Caco-2 (cell line): ENCODE measurements at regions not wholly inside any gene's neighbourhood (a gene's known extent, or its start where the extent isn't known, plus 50 kb on each side); places are given as distances from the start of the nearest gene placed in this dataset.

ENCODE experiments used
- BruUV-seq: library from RNA; stranded (reverse); fragments of 400-500 nt; replicated peaks from 2 replicates; lab custom pipeline; 2021; lab: Mats Ljungman, UMichigan
- CTCF ChIA-PET: fragments of 300-600 bp; sonication (Branson Sonifier 250); formaldehyde crosslinking; loops from one replicate; lab custom pipeline; 2022; ENCODE audit warnings: antibody characterized with exemption; lab: Charles Lee
- POLR2A ChIA-PET: fragments of 300-600 bp; sonication (Branson Sonifier 250); formaldehyde crosslinking; loops from one replicate; lab custom pipeline; 2022; ENCODE audit warnings: antibody characterized with exemption; lab: Charles Lee
- DNase-seq, 2 experiments: peaks; one replicate each; pipeline versions ENCODE4 v3.0.0 to v3.0.0-alpha.2; 2020 to 2022
- H3K27me3 ChIP-seq: replicated peaks from 2 replicates; pipeline ENCODE4 v1.6.0; 2011; ENCODE audit warnings: low read length; ENCODE audit not compliant: control insufficient read depth, insufficient read depth
- H3K36me3 ChIP-seq: 2 replicates; pipeline ENCODE4 v1.5.1; 2011; ENCODE audit warnings: low read length; ENCODE audit not compliant: control insufficient read depth, insufficient read depth
- H3K4me1 ChIP-seq: fragments of 250-450 bp; sonication (Bioruptor Pico); 2 replicates; pipeline ENCODE4 v1.5.1; 2020; ENCODE audit warnings: mild to moderate bottlenecking
- H3K4me3 ChIP-seq: 2 replicates; pipeline ENCODE4 v1.5.1; 2011; ENCODE audit warnings: low read depth, mild to moderate bottlenecking, control low read depth, low read length
- H3K9me3 ChIP-seq: fragments of 250-450 bp; sonication (Bioruptor Pico); 2 replicates; pipeline ENCODE4 v1.5.1; 2020; ENCODE audit warnings: mild to moderate bottlenecking, moderate library complexity
- H3K27ac Mint-ChIP-seq: one replicate; pipeline ENCODE4 v1.8.0; 2022; ENCODE audit warnings: mixed read lengths; ENCODE audit not compliant: unreplicated experiment
- H3K27me3 Mint-ChIP-seq: one replicate; pipeline ENCODE4 v1.8.0; 2022; ENCODE audit warnings: mixed read lengths; ENCODE audit not compliant: insufficient read depth, unreplicated experiment
- H3K36me3 Mint-ChIP-seq: one replicate; pipeline ENCODE4 v1.8.0; 2022; ENCODE audit warnings: mild to moderate bottlenecking, mixed read lengths; ENCODE audit not compliant: insufficient read depth, unreplicated experiment
- H3K4me1 Mint-ChIP-seq: one replicate; pipeline ENCODE4 v1.8.0; 2022; ENCODE audit warnings: low read depth, mixed read lengths; ENCODE audit not compliant: unreplicated experiment
- H3K4me3 Mint-ChIP-seq: one replicate; pipeline ENCODE4 v1.8.0; 2022; ENCODE audit warnings: mild to moderate bottlenecking, moderate library complexity, mixed read lengths; ENCODE audit not compliant: unreplicated experiment
- H3K9me3 Mint-ChIP-seq: one replicate; pipeline ENCODE4 v1.8.0; 2022; ENCODE audit warnings: mixed read lengths; ENCODE audit not compliant: unreplicated experiment
- intact Hi-C: fragments of 100-400 bp; cut with micrococcal nuclease; formaldehyde crosslinking; loops from one replicate; pipeline ENCODE4 v1.10.0; 2022; ENCODE audit not compliant: unreplicated experiment
- TF ChIP-seq, protein P1 (sequence below), 2 experiments: fragments of 200-600 bp in 1 of 2; IDR thresholded peaks; 1 replicate in 1 of 2; 2 replicates in 1 of 2; pipeline versions ENCODE4 v1.5.1 to v1.8.0; 2011 to 2022; ENCODE audit warnings: antibody characterized with exemption in 1 of 2, control low read depth in 1 of 2, inconsistent platforms in 1 of 2, low read depth in 1 of 2, low read length in 1 of 2, mild to moderate bottlenecking in 1 of 2, moderate library complexity in 1 of 2; ENCODE audit not compliant: insufficient read depth in 1 of 2, severe bottlenecking in 1 of 2, unreplicated experiment in 1 of 2

DNA sequence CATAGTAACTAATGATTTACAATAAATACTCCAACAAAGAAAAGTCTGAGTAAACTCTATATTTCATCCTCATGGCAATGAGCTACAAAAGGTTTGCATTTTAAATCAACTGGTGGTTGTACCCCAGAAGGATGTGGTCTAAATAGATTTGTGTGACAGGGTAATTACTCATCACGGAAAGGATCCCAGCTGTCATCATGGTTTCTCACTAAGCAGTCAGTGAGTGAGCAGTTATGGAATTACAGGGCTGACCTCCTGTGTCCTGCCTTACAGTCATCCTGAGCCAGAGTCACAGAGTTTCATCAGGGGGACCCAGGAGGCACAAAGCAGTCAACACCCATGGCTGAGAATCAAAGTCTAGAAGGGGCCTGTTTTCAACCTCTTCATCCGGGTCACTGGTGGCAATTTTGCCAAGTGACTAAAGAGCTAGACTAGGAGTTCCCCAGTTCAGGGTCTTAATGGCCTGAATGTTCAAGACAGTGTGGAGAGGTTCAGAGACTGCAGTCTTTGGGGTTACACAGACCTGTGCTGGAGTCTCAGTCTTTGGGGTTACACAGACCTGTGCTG, 210.7 kb upstream of the SLC24A2 start:
- no peaks in the 10 kb centered on the region for H3K36me3 Mint-ChIP-seq
- no peak for DNase-seq
- no peaks in the 10 kb centered on the region for H3K4me1 Mint-ChIP-seq
- TF ChIP-seq, protein P1, sequence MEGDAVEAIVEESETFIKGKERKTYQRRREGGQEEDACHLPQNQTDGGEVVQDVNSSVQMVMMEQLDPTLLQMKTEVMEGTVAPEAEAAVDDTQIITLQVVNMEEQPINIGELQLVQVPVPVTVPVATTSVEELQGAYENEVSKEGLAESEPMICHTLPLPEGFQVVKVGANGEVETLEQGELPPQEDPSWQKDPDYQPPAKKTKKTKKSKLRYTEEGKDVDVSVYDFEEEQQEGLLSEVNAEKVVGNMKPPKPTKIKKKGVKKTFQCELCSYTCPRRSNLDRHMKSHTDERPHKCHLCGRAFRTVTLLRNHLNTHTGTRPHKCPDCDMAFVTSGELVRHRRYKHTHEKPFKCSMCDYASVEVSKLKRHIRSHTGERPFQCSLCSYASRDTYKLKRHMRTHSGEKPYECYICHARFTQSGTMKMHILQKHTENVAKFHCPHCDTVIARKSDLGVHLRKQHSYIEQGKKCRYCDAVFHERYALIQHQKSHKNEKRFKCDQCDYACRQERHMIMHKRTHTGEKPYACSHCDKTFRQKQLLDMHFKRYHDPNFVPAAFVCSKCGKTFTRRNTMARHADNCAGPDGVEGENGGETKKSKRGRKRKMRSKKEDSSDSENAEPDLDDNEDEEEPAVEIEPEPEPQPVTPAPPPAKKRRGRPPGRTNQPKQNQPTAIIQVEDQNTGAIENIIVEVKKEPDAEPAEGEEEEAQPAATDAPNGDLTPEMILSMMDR (IDR thresholded peaks at IDR 0.05; ENCODE audit: insufficient read depth in 1 of 2, low read depth in 1 of 2, low read length in 1 of 2, severe bottlenecking in 1 of 2, unreplicated experiment in 1 of 2) = no peak
- CTCF ChIA-PET = no interaction called here
- H3K9me3 ChIP-seq = no peaks in the 10 kb centered on the region
- BruUV-seq = no TSS peak
- intact Hi-C loops = no loop called here
- H3K27me3 ChIP-seq = no peaks in the 10 kb centered on the region
- no peaks in the 10 kb centered on the region for H3K27me3 Mint-ChIP-seq
- H3K4me3 Mint-ChIP-seq = no peak overlapping the region
- no peaks in the 10 kb centered on the region for H3K36me3 ChIP-seq
- H3K9me3 Mint-ChIP-seq = no peaks in the 10 kb centered on the region
- no peaks in the 10 kb centered on the region for H3K4me1 ChIP-seq
- POLR2A ChIA-PET = no interaction called here
- no peak overlapping the region for H3K27ac Mint-ChIP-seq
- no peak overlapping the region for H3K4me3 ChIP-seq

DNA sequence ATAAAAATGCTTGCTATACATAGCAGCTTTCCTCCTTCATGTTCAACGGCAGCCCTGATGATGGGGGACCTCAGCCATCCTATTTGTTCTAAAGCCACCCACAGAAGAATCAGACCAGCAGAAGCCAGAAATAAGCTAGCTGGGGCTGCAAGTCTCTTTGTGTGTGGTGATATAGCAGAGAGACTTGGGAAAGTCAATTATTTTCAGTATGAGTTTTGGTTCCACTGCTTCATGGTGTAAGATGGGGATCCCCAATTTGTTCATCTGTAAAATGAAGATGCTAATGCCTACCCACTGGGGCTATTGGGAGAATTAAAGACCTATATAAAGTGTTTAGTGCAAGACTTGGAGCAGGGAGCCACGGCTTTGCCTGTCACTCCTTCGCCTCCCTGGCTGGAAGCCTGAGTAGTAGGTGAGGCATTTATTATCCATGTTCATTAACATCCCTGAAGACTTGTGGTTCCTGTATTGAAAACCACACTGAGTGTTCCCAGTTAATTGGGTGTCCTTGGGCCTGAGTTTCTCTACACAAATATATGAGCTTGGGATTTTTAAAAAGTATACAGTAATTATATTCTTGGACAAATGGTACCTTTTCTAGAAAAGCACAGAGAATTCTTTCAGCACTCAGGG, 210.1 kb upstream of the SLC24A2 start:
- TF ChIP-seq, protein P1 (IDR thresholded peaks at IDR 0.05; ENCODE audit: insufficient read depth in 1 of 2, low read depth in 1 of 2, low read length in 1 of 2, severe bottlenecking in 1 of 2, unreplicated experiment in 1 of 2) = no peak
- intact Hi-C loops = no loop called here
- no peak for DNase-seq
- Mint-ChIP-seq H3K9me3 (no peaks in the 10 kb centered on the region), H3K4me1 (no peaks in the 10 kb centered on the region), H3K36me3 (no peaks in the 10 kb centered on the region), H3K4me3 (no peak overlapping the region), H3K27ac (no peak overlapping the region), H3K27me3 (no peaks in the 10 kb centered on the region)
- H3K27me3 ChIP-seq = no peaks in the 10 kb centered on the region
- ChIA-PET CTCF (no interaction called here), POLR2A (no interaction called here)
- no peaks in the 10 kb centered on the region for H3K9me3 ChIP-seq
- no peak overlapping the region for H3K4me3 ChIP-seq
- H3K4me1 ChIP-seq = no peaks in the 10 kb centered on the region
- H3K36me3 ChIP-seq = no peaks in the 10 kb centered on the region
- no TSS peak for BruUV-seq

DNA sequence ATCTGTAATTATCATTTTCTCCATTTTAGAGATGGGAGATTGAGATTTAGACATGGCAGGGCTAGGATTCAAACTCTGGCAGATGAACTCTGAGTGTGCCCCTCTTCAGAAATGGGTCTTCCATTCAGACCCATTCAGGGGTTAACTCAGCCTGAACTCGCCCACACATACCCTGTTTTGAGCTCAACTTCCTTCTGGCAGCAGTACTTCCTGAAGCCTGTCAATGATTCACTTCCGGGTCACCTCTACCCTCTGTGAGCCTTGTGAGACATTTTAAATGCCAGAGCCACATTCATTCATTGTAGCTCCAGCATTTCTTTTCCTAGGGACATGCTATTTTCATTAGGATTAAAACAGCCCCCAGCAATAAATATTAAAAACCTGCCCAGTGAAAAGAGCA, 209.3 kb upstream of the SLC24A2 start:
- TF ChIP-seq, protein P1 (IDR thresholded peaks at IDR 0.05; ENCODE audit: insufficient read depth in 1 of 2, low read depth in 1 of 2, low read length in 1 of 2, severe bottlenecking in 1 of 2, unreplicated experiment in 1 of 2) = no peak
- CTCF ChIA-PET = no interaction called here
- no peaks in the 10 kb centered on the region for H3K9me3 ChIP-seq
- no peaks in the 10 kb centered on the region for H3K27me3 Mint-ChIP-seq
- no peaks in the 10 kb centered on the region for H3K27me3 ChIP-seq
- H3K36me3 ChIP-seq = no peaks in the 10 kb centered on the region
- intact Hi-C loops = no loop called here
- H3K4me1 ChIP-seq = no peaks in the 10 kb centered on the region
- no peak overlapping the region for H3K4me3 ChIP-seq
- no peak overlapping the region for H3K27ac Mint-ChIP-seq
- no peak for DNase-seq
- no peaks in the 10 kb centered on the region for H3K9me3 Mint-ChIP-seq
- no TSS peak for BruUV-seq
- H3K4me1 Mint-ChIP-seq = no peaks in the 10 kb centered on the region
- H3K4me3 Mint-ChIP-seq = no peak overlapping the region
- H3K36me3 Mint-ChIP-seq = no peaks in the 10 kb centered on the region
- POLR2A ChIA-PET = no interaction called here
